ENCODE measurements at regions not wholly inside any gene's neighbourhood (a gene's known extent, or its start where the extent isn't known, plus 50 kb on each side); places are given as distances from the start of the nearest gene placed in this dataset.

GRCh38 chr4:132763465-132763864, 385.6 kb upstream of the PCDH10 start:
- TF ChIP-seq CTCF (conservative IDR thresholded peaks at IDR 0.05), result no peak
- TF ChIP-seq EZH2 (IDR thresholded peaks at IDR 0.05; ENCODE audit: low read depth), result no peak

All from PC-9 (cell line).